Mucosa of stomach (tissue), 1 donor: ENCODE measurements at regions not wholly inside any gene's neighbourhood (a gene's known extent, or its start where the extent isn't known, plus 50 kb on each side); places are given as distances from the start of the nearest gene placed in this dataset.

Source experiments
- H3K27me3 ChIP-seq: one replicate; pipeline ENCODE4 v1.7.0; 2013; ENCODE audit warnings: mild to moderate bottlenecking, low read length; ENCODE audit not compliant: control insufficient read depth, insufficient read depth
- H3K36me3 ChIP-seq: one replicate; pipeline ENCODE4 v1.7.0; 2013; ENCODE audit warnings: low read length; ENCODE audit not compliant: control insufficient read depth, insufficient read depth
- H3K4me1 ChIP-seq: one replicate; pipeline ENCODE4 v1.7.0; 2013; ENCODE audit warnings: mild to moderate bottlenecking, low read length; ENCODE audit not compliant: control insufficient read depth, insufficient read depth
- H3K4me3 ChIP-seq: one replicate; pipeline ENCODE4 v1.7.0; 2013; ENCODE audit warnings: low read length
- H3K9ac ChIP-seq: one replicate; pipeline ENCODE4 v1.7.0; 2013; ENCODE audit warnings: mild to moderate bottlenecking, low read length, moderate library complexity
- H3K9me3 ChIP-seq: one replicate; pipeline ENCODE4 v1.7.0; 2013; ENCODE audit warnings: mild to moderate bottlenecking, low read length, moderate library complexity; ENCODE audit not compliant: control insufficient read depth
- donor health status: Pancreatic carcinoma.

GRCh38 chr7:18393465-18394118 lies 102.0 kb upstream of the HDAC9 start:
- Histone ChIP-seq H3K4me3 (no peak overlapping the region), H3K4me1 (no peaks in the 10 kb centered on the region), H3K36me3 (no peaks in the 10 kb centered on the region), H3K9me3 (no peaks in the 10 kb centered on the region), H3K27me3 (no peaks in the 10 kb centered on the region), H3K9ac (no peak overlapping the region)

- Histone ChIP-seq H3K9ac (no peak overlapping the region), H3K27me3 (no peaks in the 10 kb centered on the region), H3K4me3 (no peak overlapping the region), H3K4me1 (no peaks in the 10 kb centered on the region), H3K36me3 (no peaks in the 10 kb centered on the region), H3K9me3 (no peaks in the 10 kb centered on the region)
These were observed 99.7 kb upstream of the HDAC9 start for GRCh38 chr7:18395868-18396267.

GRCh38 chr7:18396953-18397352 lies 98.6 kb upstream of the HDAC9 start:
- H3K27me3 ChIP-seq, result no peaks in the 10 kb centered on the region
- no peaks in the 10 kb centered on the region for H3K9me3 ChIP-seq
- no peaks in the 10 kb centered on the region for H3K36me3 ChIP-seq
- no peak overlapping the region for H3K9ac ChIP-seq
- no peaks in the 10 kb centered on the region for H3K4me1 ChIP-seq
- H3K4me3 ChIP-seq, result no peak overlapping the region

GRCh38 chr7:18399436-18400235 lies 95.9 kb upstream of the HDAC9 start:
- Histone ChIP-seq H3K4me3 (no peak overlapping the region), H3K9me3 (no peaks in the 10 kb centered on the region), H3K36me3 (no peaks in the 10 kb centered on the region), H3K4me1 (no peaks in the 10 kb centered on the region), H3K9ac (no peak overlapping the region), H3K27me3 (no peaks in the 10 kb centered on the region)

- Histone ChIP-seq H3K4me3 (no peak overlapping the region), H3K9me3 (no peaks in the 10 kb centered on the region), H3K4me1 (no peaks in the 10 kb centered on the region), H3K36me3 (no peaks in the 10 kb centered on the region), H3K9ac (no peak overlapping the region), H3K27me3 (no peaks in the 10 kb centered on the region)
These were observed 95.3 kb upstream of the HDAC9 start for GRCh38 chr7:18400275-18400674.

GRCh38 chr7:18400726-18401125 lies 94.8 kb upstream of the HDAC9 start:
- H3K9me3 ChIP-seq, result no peaks in the 10 kb centered on the region
- no peak overlapping the region for H3K4me3 ChIP-seq
- H3K27me3 ChIP-seq, result no peaks in the 10 kb centered on the region
- H3K36me3 ChIP-seq, result no peaks in the 10 kb centered on the region
- H3K9ac ChIP-seq, result no peak overlapping the region
- no peaks in the 10 kb centered on the region for H3K4me1 ChIP-seq

GRCh38 chr7:18401757-18402156 lies 93.8 kb upstream of the HDAC9 start:
- Histone ChIP-seq H3K9ac (no peak overlapping the region), H3K4me3 (no peak overlapping the region), H3K4me1 (no peaks in the 10 kb centered on the region), H3K9me3 (no peaks in the 10 kb centered on the region), H3K36me3 (no peaks in the 10 kb centered on the region), H3K27me3 (no peaks in the 10 kb centered on the region)

- H3K9ac ChIP-seq, result no peak overlapping the region
- no peaks in the 10 kb centered on the region for H3K9me3 ChIP-seq
- H3K36me3 ChIP-seq, result no peaks in the 10 kb centered on the region
- no peaks in the 10 kb centered on the region for H3K27me3 ChIP-seq
- no peak overlapping the region for H3K4me3 ChIP-seq
- no peaks in the 10 kb centered on the region for H3K4me1 ChIP-seq
These were observed 92.9 kb upstream of the HDAC9 start for GRCh38 chr7:18402488-18403183.

- Histone ChIP-seq H3K27me3 (no peaks in the 10 kb centered on the region), H3K9me3 (no peaks in the 10 kb centered on the region), H3K36me3 (no peaks in the 10 kb centered on the region), H3K4me1 (no peaks in the 10 kb centered on the region), H3K4me3 (no peak overlapping the region), H3K9ac (no peak overlapping the region)
These were observed 89.8 kb upstream of the HDAC9 start for GRCh38 chr7:18405726-18406125.

- Histone ChIP-seq H3K4me3 (no peak overlapping the region), H3K27me3 (no peaks in the 10 kb centered on the region), H3K36me3 (no peaks in the 10 kb centered on the region), H3K4me1 (no peaks in the 10 kb centered on the region), H3K9me3 (no peaks in the 10 kb centered on the region), H3K9ac (no peak overlapping the region)
These were observed 88.2 kb upstream of the HDAC9 start for GRCh38 chr7:18407385-18407784.

GRCh38 chr7:18408461-18408860 lies 87.1 kb upstream of the HDAC9 start:
- H3K4me1 ChIP-seq, result no peaks in the 10 kb centered on the region
- H3K9me3 ChIP-seq, result no peaks in the 10 kb centered on the region
- no peak overlapping the region for H3K9ac ChIP-seq
- no peaks in the 10 kb centered on the region for H3K36me3 ChIP-seq
- no peak overlapping the region for H3K4me3 ChIP-seq
- no peaks in the 10 kb centered on the region for H3K27me3 ChIP-seq

GRCh38 chr7:18408868-18409267 lies 86.7 kb upstream of the HDAC9 start:
- Histone ChIP-seq H3K4me1 (no peaks in the 10 kb centered on the region), H3K36me3 (no peaks in the 10 kb centered on the region)

More at GRCh38 chr7:18408868-18409267, 86.7 kb upstream of the HDAC9 start:
- H3K27me3 ChIP-seq, result no peaks in the 10 kb centered on the region
- H3K9me3 ChIP-seq, result no peaks in the 10 kb centered on the region
- no peak overlapping the region for H3K9ac ChIP-seq
- no peak overlapping the region for H3K4me3 ChIP-seq
